Gastrocnemius medialis (tissue), 4 donors: ENCODE measurements at regions not wholly inside any gene's neighbourhood (a gene's known extent, or its start where the extent isn't known, plus 50 kb on each side); places are given as distances from the start of the nearest gene placed in this dataset.

Source experiments
- ATAC-seq, 2 donors: fragments of 150-250 bp; one replicate each; pipeline ENCODE4 v1.9.1; 2016
- DNase-seq, 2 donors: peaks; one replicate each; pipeline ENCODE4 v3.0.0-alpha.2; 2019
- H3K27ac ChIP-seq, 4 donors: fragments of 200-600 bp; sonication (generic); 1 replicate in 1 of 4; 2 replicates in 3 of 4; pipeline ENCODE4 v1.5.1; 2016 to 2018; ENCODE audit warnings: mild to moderate bottlenecking in 2 of 4, moderate library complexity in 1 of 4
- H3K27me3 ChIP-seq, 3 donors: fragments of 200-600 bp; sonication (generic) in 2 of 3; 1 replicate in 1 of 3; 2 replicates in 2 of 3; pipeline versions ENCODE4 v1.5.1 to v1.6.0; 2016 to 2019; ENCODE audit warnings: mild to moderate bottlenecking in 1 of 3, moderate library complexity in 1 of 3
- H3K36me3 ChIP-seq, 2 donors: fragments of 200-600 bp; sonication (generic) in 1 of 2; one replicate each; pipeline ENCODE4 v1.5.1; 2017 to 2018
- H3K4me1 ChIP-seq, 2 donors: fragments of 200-600 bp; sonication (generic) in 1 of 2; one replicate each; pipeline ENCODE4 v1.5.1; 2016 to 2017; ENCODE audit warnings: mild to moderate bottlenecking in 2 of 2
- H3K4me3 ChIP-seq, 4 donors: fragments of 200-600 bp; sonication (generic) in 3 of 4; 1 replicate in 1 of 4; 2 replicates in 3 of 4; pipeline ENCODE4 v1.5.1; 2016 to 2019; ENCODE audit warnings: mild to moderate bottlenecking in 2 of 4
- H3K9me3 ChIP-seq, 3 donors: fragments of 200-600 bp; sonication (generic) in 2 of 3; 1 replicate in 1 of 3; 2 replicates in 2 of 3; pipeline ENCODE4 v1.5.1; 2016 to 2019
- POLR2A ChIP-seq, 2 donors: fragments of 450-650 bp; IDR thresholded peaks; one replicate each; pipeline ENCODE4 v1.6.1; 2017; ENCODE audit warnings: antibody characterized with exemption in 2 of 2, mild to moderate bottlenecking in 2 of 2, moderate library complexity in 2 of 2
- in situ Hi-C, 4 donors: fragments of 200-750 bp; cut with MboI; loops; one replicate each; pipeline versions ENCODE4 v1.15.0 to v1.8.0; 2017; ENCODE audit warnings: low sequenced_read_pairs in 4 of 4
- intact Hi-C: fragments of 100-400 bp; cut with DNase I; formaldehyde crosslinking; loops from one replicate; pipeline ENCODE4 v1.15.1; 2023; ENCODE audit warnings: low total_unique reads
- TF ChIP-seq, protein P1 (sequence below), 5 experiments: fragments of 450-650 bp in 3 of 5; fragments of 200-600 bp in 2 of 5; sonication (generic) in 2 of 5; IDR thresholded peaks in 4 of 5; conservative IDR thresholded peaks in 1 of 5; 1 replicate in 4 of 5; 2 replicates in 1 of 5; pipeline ENCODE4 v1.5.1; 2016 to 2019; ENCODE audit warnings: antibody characterized with exemption in 5 of 5, mild to moderate bottlenecking in 3 of 5, moderate library complexity in 3 of 5

DNA sequence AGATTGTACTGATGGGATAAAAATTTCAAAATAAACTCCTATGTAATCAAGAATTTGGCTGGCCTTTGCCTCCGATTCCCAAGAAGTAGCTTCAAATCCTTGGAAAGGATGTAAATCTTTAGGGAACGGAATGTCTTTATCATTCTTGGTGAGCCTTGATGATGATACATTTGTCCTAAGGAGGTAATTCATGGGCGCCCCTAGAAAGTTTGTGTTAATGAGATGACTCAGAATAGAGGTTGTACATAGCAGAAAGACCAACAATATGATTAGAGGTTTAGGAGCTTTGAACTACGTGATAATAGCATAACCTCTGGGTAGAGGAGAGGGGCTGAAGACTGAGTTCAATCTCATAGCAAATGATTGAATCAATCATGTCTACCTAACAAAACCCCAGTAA lies 248.6 kb upstream of the SLITRK3 start:
- TF ChIP-seq, protein P1, sequence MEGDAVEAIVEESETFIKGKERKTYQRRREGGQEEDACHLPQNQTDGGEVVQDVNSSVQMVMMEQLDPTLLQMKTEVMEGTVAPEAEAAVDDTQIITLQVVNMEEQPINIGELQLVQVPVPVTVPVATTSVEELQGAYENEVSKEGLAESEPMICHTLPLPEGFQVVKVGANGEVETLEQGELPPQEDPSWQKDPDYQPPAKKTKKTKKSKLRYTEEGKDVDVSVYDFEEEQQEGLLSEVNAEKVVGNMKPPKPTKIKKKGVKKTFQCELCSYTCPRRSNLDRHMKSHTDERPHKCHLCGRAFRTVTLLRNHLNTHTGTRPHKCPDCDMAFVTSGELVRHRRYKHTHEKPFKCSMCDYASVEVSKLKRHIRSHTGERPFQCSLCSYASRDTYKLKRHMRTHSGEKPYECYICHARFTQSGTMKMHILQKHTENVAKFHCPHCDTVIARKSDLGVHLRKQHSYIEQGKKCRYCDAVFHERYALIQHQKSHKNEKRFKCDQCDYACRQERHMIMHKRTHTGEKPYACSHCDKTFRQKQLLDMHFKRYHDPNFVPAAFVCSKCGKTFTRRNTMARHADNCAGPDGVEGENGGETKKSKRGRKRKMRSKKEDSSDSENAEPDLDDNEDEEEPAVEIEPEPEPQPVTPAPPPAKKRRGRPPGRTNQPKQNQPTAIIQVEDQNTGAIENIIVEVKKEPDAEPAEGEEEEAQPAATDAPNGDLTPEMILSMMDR (IDR thresholded peaks at IDR 0.05 in 4 of 5, conservative IDR thresholded peaks at IDR 0.05 in 1 of 5), result no peak
- no peak for TF ChIP-seq POLR2A (IDR thresholded peaks at IDR 0.05)
- Histone ChIP-seq H3K27ac (no peak overlapping the region), H3K9me3 (no peaks in the 10 kb centered on the region), H3K36me3 (no peaks in the 10 kb centered on the region), H3K4me1 (no peaks in the 10 kb centered on the region), H3K27me3 (no peaks in the 10 kb centered on the region), H3K4me3 (no peak overlapping the region)
- in situ Hi-C loops (no loop called here), intact Hi-C loops (no loop called here)
- ATAC-seq (no peak), DNase-seq (no peak)

DNA sequence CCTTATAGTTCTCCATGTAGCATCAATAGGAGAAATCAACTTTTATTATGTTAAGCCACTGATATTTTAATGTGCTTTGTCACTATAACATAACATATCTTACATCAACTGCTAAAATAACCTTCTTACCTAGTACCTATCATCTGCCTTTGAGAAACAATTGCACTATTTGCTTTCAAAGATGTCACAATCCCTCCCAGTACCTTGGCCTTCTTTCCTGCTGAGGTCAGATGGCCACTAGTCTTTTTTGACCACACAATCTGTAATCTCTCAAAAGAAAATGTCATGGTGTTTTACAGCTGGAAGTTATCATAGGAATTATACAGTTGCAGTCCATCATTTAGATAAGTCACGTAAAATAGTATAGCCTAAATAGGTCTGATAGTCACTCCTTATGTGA lies 247.5 kb upstream of the SLITRK3 start:
- Histone ChIP-seq H3K27me3 (no peaks in the 10 kb centered on the region), H3K9me3 (no peaks in the 10 kb centered on the region), H3K4me1 (no peaks in the 10 kb centered on the region), H3K4me3 (no peak overlapping the region), H3K27ac (no peak overlapping the region), H3K36me3 (no peaks in the 10 kb centered on the region)
- no peak for ATAC-seq
- in situ Hi-C loops (no loop called here), intact Hi-C loops (no loop called here)
- TF ChIP-seq, protein P1 (IDR thresholded peaks at IDR 0.05 in 4 of 5, conservative IDR thresholded peaks at IDR 0.05 in 1 of 5), result no peak
- TF ChIP-seq POLR2A (IDR thresholded peaks at IDR 0.05), result no peak
- DNase-seq, result no peak

DNA sequence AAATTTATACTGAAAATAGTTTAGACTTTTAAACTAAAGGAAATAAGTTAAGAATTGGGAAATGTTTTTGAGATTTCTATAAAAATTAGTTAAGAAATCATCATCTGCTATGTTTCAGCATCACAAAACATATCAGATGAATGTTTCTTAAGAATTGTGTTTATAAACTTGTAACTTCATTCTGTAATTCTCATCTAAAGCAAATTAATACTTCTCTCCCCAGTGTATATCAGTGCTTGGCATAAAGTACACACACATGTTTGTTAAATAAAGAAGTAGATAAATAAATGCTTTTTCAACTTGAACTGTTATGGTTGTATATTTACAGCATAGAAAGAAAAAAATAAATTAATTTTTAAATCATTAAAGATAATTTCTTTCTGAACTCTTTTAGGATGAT lies 245.9 kb upstream of the SLITRK3 start:
- in situ Hi-C loops, result no loop called here
- ATAC-seq (no peak), DNase-seq (no peak)
- H3K27me3 ChIP-seq, result no peaks in the 10 kb centered on the region
- H3K27ac ChIP-seq, result no peak overlapping the region
- TF ChIP-seq, protein P1 (IDR thresholded peaks at IDR 0.05 in 4 of 5, conservative IDR thresholded peaks at IDR 0.05 in 1 of 5), result no peak
- TF ChIP-seq POLR2A (IDR thresholded peaks at IDR 0.05), result no peak
- intact Hi-C loops, result no loop called here
- no peaks in the 10 kb centered on the region for H3K36me3 ChIP-seq
- H3K4me1 ChIP-seq, result no peaks in the 10 kb centered on the region
- no peaks in the 10 kb centered on the region for H3K9me3 ChIP-seq
- no peak overlapping the region for H3K4me3 ChIP-seq

GRCh38 chr3:165440380-165440779 lies 244.2 kb upstream of the SLITRK3 start:
- ATAC-seq (no peak), DNase-seq (no peak)
- no peaks in the 10 kb centered on the region for H3K4me1 ChIP-seq
- H3K9me3 ChIP-seq, result no peaks in the 10 kb centered on the region
- no peaks in the 10 kb centered on the region for H3K27me3 ChIP-seq
- in situ Hi-C loops (no loop called here), intact Hi-C loops (no loop called here)
- H3K4me3 ChIP-seq, result no peak overlapping the region
- TF ChIP-seq, protein P1 (IDR thresholded peaks at IDR 0.05 in 4 of 5, conservative IDR thresholded peaks at IDR 0.05 in 1 of 5), result no peak
- TF ChIP-seq POLR2A (IDR thresholded peaks at IDR 0.05), result no peak
- no peaks in the 10 kb centered on the region for H3K36me3 ChIP-seq
- no peak overlapping the region for H3K27ac ChIP-seq

DNA sequence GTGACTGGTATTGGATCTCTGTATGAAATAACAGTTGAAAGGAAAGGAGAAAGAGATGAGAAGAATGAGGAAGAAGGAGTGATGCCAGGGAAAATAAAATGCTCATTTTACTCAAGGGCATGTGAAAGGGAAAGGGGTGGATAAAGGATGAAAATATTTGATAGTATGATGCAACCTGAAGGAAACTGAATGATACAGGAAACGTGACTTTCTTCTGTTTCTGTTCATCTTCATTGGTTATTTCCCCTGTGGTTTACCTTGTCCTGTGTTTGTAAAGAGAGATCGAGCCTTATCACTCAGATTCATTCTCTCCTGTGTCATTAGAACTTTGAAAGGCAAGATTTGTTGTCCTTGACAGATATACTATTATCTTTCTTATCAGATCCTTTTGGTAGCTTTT lies 243.6 kb upstream of the SLITRK3 start:
- no peak overlapping the region for H3K4me3 ChIP-seq
- TF ChIP-seq, protein P1 (IDR thresholded peaks at IDR 0.05 in 4 of 5, conservative IDR thresholded peaks at IDR 0.05 in 1 of 5), result no peak
- no peak for TF ChIP-seq POLR2A (IDR thresholded peaks at IDR 0.05)
- no peaks in the 10 kb centered on the region for H3K27me3 ChIP-seq
- no peak overlapping the region for H3K27ac ChIP-seq
- intact Hi-C loops (no loop called here), in situ Hi-C loops (no loop called here)
- DNase-seq (no peak), ATAC-seq (no peak)
- H3K9me3 ChIP-seq, result no peaks in the 10 kb centered on the region
- no peaks in the 10 kb centered on the region for H3K4me1 ChIP-seq
- H3K36me3 ChIP-seq, result no peaks in the 10 kb centered on the region
